ENCODE measurements at regions not wholly inside any gene's neighbourhood (a gene's known extent, or its start where the extent isn't known, plus 50 kb on each side); places are given as distances from the start of the nearest gene placed in this dataset.
"Not testable (repeated sequence)": the region's sequence is repeated elsewhere in the genome, so short reads cannot be mapped to it uniquely, and the experiment has no call there.

DNA sequence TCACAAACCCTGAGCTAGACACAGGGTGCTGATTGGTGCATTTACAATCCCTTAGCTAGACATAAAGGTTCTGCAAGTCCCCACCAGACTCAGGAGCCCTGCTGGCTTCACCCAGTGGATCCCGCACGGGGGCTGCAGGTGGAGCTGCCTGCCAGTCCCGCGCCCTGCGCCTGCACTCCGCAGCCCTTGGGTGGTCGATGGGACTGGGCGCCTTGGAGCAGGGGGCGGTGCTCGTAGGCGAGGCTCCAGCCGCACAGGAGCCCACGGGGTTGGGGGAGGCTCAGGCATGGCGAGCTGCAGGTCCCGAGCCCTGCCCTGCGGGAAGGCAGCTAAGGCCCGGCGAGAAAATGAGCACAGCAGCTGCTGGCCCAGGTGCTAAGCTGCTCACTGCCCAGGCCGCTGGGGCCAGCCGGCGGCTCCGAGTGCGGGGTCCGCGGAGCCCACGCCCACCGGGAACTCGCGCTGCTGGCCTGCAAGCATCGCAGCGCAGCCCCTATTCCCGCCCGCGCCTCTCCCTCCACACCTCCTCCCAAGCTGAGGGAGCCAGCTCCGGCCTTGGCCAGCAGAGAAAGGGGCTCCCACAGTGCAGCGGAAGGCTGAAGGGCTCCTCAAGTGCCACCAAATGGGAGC, 155.2 kb downstream of the SLC25A46 start:
- TF ChIP-seq, protein P1, sequence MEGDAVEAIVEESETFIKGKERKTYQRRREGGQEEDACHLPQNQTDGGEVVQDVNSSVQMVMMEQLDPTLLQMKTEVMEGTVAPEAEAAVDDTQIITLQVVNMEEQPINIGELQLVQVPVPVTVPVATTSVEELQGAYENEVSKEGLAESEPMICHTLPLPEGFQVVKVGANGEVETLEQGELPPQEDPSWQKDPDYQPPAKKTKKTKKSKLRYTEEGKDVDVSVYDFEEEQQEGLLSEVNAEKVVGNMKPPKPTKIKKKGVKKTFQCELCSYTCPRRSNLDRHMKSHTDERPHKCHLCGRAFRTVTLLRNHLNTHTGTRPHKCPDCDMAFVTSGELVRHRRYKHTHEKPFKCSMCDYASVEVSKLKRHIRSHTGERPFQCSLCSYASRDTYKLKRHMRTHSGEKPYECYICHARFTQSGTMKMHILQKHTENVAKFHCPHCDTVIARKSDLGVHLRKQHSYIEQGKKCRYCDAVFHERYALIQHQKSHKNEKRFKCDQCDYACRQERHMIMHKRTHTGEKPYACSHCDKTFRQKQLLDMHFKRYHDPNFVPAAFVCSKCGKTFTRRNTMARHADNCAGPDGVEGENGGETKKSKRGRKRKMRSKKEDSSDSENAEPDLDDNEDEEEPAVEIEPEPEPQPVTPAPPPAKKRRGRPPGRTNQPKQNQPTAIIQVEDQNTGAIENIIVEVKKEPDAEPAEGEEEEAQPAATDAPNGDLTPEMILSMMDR (IDR thresholded peaks at IDR 0.05) = not testable (repeated sequence)
- TF ChIP-seq POLR2A (IDR thresholded peaks at IDR 0.05) = not testable (repeated sequence)
